IMR-90 (cell line): ENCODE measurements at regions not wholly inside any gene's neighbourhood (a gene's known extent, or its start where the extent isn't known, plus 50 kb on each side); places are given as distances from the start of the nearest gene placed in this dataset.

Experiments
- ATAC-seq: fragments of 200-7000 bp; cut with Tn5 transposase; 2 replicates; pipeline ENCODE4 v1.9.1; 2020; ENCODE audit warnings: low read depth, mild to moderate bottlenecking, moderate library complexity
- BruUV-seq: library from RNA; stranded (reverse); fragments of 400-500 nt; replicated peaks from 2 replicates; lab custom pipeline; 2021; lab: Mats Ljungman, UMichigan
- CTCF ChIA-PET: fragments of 300-600 bp; formaldehyde crosslinking; extraction: SDS; loops from one replicate; lab custom pipeline; 2021; ENCODE audit warnings: antibody characterized with exemption; lab: Yijun Ruan, JAX
- POLR2A ChIA-PET: fragments of 300-600 bp; sonication (Branson Sonifier 250); formaldehyde crosslinking; loops from one replicate; lab custom pipeline; 2022; ENCODE audit warnings: antibody characterized with exemption; ENCODE audit not compliant: unreplicated experiment; lab: Charles Lee
- DNase-seq: peaks from one replicate; pipeline ENCODE4 v3.0.0; 2013
- H2AFZ ChIP-seq: replicated peaks from 2 replicates; pipeline ENCODE3; 2013; ENCODE audit warnings: low read length, mild to moderate bottlenecking; ENCODE audit not compliant: poor library complexity
- H2AK5ac ChIP-seq: 2 replicates; pipeline ENCODE4 v1.6.1; 2013; ENCODE audit warnings: low read depth, low read length, inconsistent platforms
- H2AK9ac ChIP-seq: replicated peaks from 2 replicates; pipeline ENCODE3; 2013; ENCODE audit warnings: mild to moderate bottlenecking, low read depth, low read length, moderate library complexity; ENCODE audit not compliant: poor library complexity
- H2BK120ac ChIP-seq: 2 replicates; pipeline ENCODE4 v1.6.1; 2013; ENCODE audit warnings: low read depth, low read length, inconsistent platforms
- H2BK15ac ChIP-seq: 3 replicates; pipeline ENCODE4 v1.6.1; 2013; ENCODE audit warnings: low read depth, low read length, inconsistent platforms
- H2BK20ac ChIP-seq: 2 replicates; pipeline ENCODE4 v1.6.1; 2013; ENCODE audit warnings: low read depth, mild to moderate bottlenecking, inconsistent platforms, low read length, moderate library complexity
- H2BK5ac ChIP-seq: 2 replicates; pipeline ENCODE4 v1.6.1; 2013; ENCODE audit warnings: mild to moderate bottlenecking, low read depth, low read length, inconsistent platforms; ENCODE audit not compliant: poor library complexity, severe bottlenecking
- H3K14ac ChIP-seq: replicated peaks from 2 replicates; pipeline ENCODE4 v1.6.1; 2013; ENCODE audit warnings: low read depth, low read length, inconsistent platforms
- H3K18ac ChIP-seq: 2 replicates; pipeline ENCODE4 v1.6.1; 2013; ENCODE audit warnings: low read depth, low read length, control low read depth
- H3K23ac ChIP-seq: 2 replicates; pipeline ENCODE4 v1.6.1; 2013; ENCODE audit warnings: low read depth, low read length, inconsistent platforms
- H3K27ac ChIP-seq: 2 replicates; pipeline ENCODE4 v1.5.1; 2013; ENCODE audit warnings: mild to moderate bottlenecking, control low read depth, low read length; ENCODE audit not compliant: insufficient read depth
- H3K27me3 ChIP-seq: 2 replicates; pipeline ENCODE4 v1.6.1; 2013; ENCODE audit warnings: low read length; ENCODE audit not compliant: control insufficient read depth, insufficient read depth
- H3K36me3 ChIP-seq: 2 replicates; pipeline ENCODE4 v1.6.1; 2013; ENCODE audit warnings: low read length, mixed read lengths; ENCODE audit not compliant: control insufficient read depth, insufficient read depth
- H3K4ac ChIP-seq: 2 replicates; pipeline ENCODE4 v1.6.1; 2013; ENCODE audit warnings: low read depth, low read length, inconsistent platforms
- H3K4me1 ChIP-seq: 2 replicates; pipeline ENCODE4 v1.6.1; 2013; ENCODE audit warnings: low read length, mixed read lengths; ENCODE audit not compliant: control insufficient read depth, insufficient read depth
- H3K4me2 ChIP-seq: 2 replicates; pipeline ENCODE4 v1.6.1; 2013; ENCODE audit warnings: low read depth, mild to moderate bottlenecking, control low read depth, low read length, moderate library complexity
- H3K4me3 ChIP-seq: 2 replicates; pipeline ENCODE4 v1.5.1; 2013; ENCODE audit warnings: low read depth, mild to moderate bottlenecking, control low read depth, low read length, moderate library complexity; ENCODE audit not compliant: insufficient read depth
- H3K56ac ChIP-seq: 2 replicates; pipeline ENCODE4 v1.6.1; 2013; ENCODE audit warnings: low read length, inconsistent platforms; ENCODE audit not compliant: insufficient read depth; ENCODE audit errors: extremely low read depth
- H3K79me1 ChIP-seq, 2 experiments: 2 replicates each; pipeline ENCODE4 v1.6.1; 2013; ENCODE audit warnings: low read length in 2 of 2, inconsistent platforms in 1 of 2, low read depth in 1 of 2
- H3K9ac ChIP-seq: 2 replicates; pipeline ENCODE4 v1.6.1; 2013; ENCODE audit warnings: low read depth, low read length, control low read depth
- H3K9me1 ChIP-seq: 2 replicates; pipeline ENCODE4 v1.6.1; 2013; ENCODE audit warnings: low read length, inconsistent platforms; ENCODE audit not compliant: insufficient read depth
- H3K9me3 ChIP-seq: 2 replicates; pipeline ENCODE4 v1.6.1; 2013; ENCODE audit warnings: low read length; ENCODE audit not compliant: control insufficient read depth, insufficient read depth
- H4K20me1 ChIP-seq: 2 replicates; pipeline ENCODE4 v1.6.1; 2013; ENCODE audit warnings: low read length, inconsistent platforms; ENCODE audit not compliant: insufficient read depth
- H4K5ac ChIP-seq: 2 replicates; pipeline ENCODE4 v1.6.1; 2013; ENCODE audit warnings: mild to moderate bottlenecking, low read depth, low read length, control low read depth
- H4K8ac ChIP-seq, 2 experiments: 2 replicates each; pipeline ENCODE4 v1.6.1; 2013; ENCODE audit warnings: low read depth in 2 of 2, low read length in 2 of 2, control low read depth in 1 of 2, inconsistent platforms in 1 of 2
- H4K91ac ChIP-seq: 2 replicates; pipeline ENCODE4 v1.6.1; 2013; ENCODE audit warnings: low read depth, low read length, inconsistent platforms; ENCODE audit not compliant: insufficient read depth
- BHLHE40 ChIP-seq: fragments of 150-350 bp; IDR thresholded peaks from 2 replicates; pipeline ENCODE4 v1.6.1; 2016; ENCODE audit warnings: mild to moderate bottlenecking, low read depth, low read length
- CEBPB ChIP-seq: IDR thresholded peaks from 2 replicates; pipeline ENCODE4 v1.6.1; 2012; ENCODE audit warnings: low read depth, low read length, improper control_type of control experiment
- CHD1 ChIP-seq: IDR thresholded peaks from 2 replicates; pipeline ENCODE4 v1.6.1; 2012; ENCODE audit warnings: low read depth, low read length, improper control_type of control experiment
- CTCF ChIP-seq: conservative IDR thresholded peaks from 2 replicates; pipeline ENCODE4 v1.5.1; 2012; ENCODE audit warnings: mild to moderate bottlenecking, low read depth, low read length, improper control_type of control experiment
- FOS ChIP-seq: fragments of 150-350 bp; IDR thresholded peaks from 2 replicates; pipeline ENCODE4 v1.6.1; 2016; ENCODE audit warnings: low read depth, low read length
- MAFK ChIP-seq: IDR thresholded peaks from 2 replicates; pipeline ENCODE4 v1.6.1; 2012; ENCODE audit warnings: low read depth, low read length, improper control_type of control experiment
- MAZ ChIP-seq: IDR thresholded peaks from 2 replicates; pipeline ENCODE4 v1.6.1; 2012; ENCODE audit warnings: low read depth, mild to moderate bottlenecking, low read length, improper control_type of control experiment, moderate library complexity, borderline replicate concordance
- MXI1 ChIP-seq: IDR thresholded peaks from 2 replicates; pipeline ENCODE4 v1.6.1; 2012; ENCODE audit warnings: low read depth, mild to moderate bottlenecking, low read length, moderate library complexity, borderline replicate concordance
- NFE2L2 ChIP-seq: fragments of 150-350 bp; IDR thresholded peaks from 2 replicates; pipeline ENCODE4 v1.6.1; 2016; ENCODE audit warnings: low read depth, mild to moderate bottlenecking, low read length
- POLR2A ChIP-seq: IDR thresholded peaks from 2 replicates; pipeline ENCODE4 v1.6.1; 2012; ENCODE audit warnings: mild to moderate bottlenecking, low read depth, low read length
- RAD21 ChIP-seq: IDR thresholded peaks from 2 replicates; pipeline ENCODE4 v1.6.1; 2012; ENCODE audit warnings: low read length, improper control_type of control experiment
- RCOR1 ChIP-seq: IDR thresholded peaks from 2 replicates; pipeline ENCODE4 v1.6.1; 2012; ENCODE audit warnings: mild to moderate bottlenecking, low read length, improper control_type of control experiment; ENCODE audit not compliant: insufficient replicate concordance
- RFX5 ChIP-seq: IDR thresholded peaks from 2 replicates; pipeline ENCODE4 v1.8.0; 2012; ENCODE audit warnings: low read depth, mild to moderate bottlenecking, low read length, moderate library complexity
- SMC3 ChIP-seq: fragments of 150-350 bp; IDR thresholded peaks from 2 replicates; pipeline ENCODE4 v1.6.1; 2016; ENCODE audit warnings: low read depth, mild to moderate bottlenecking, antibody characterized with exemption, low read length, moderate library complexity
- USF2 ChIP-seq: fragments of 150-350 bp; IDR thresholded peaks from 2 replicates; pipeline ENCODE4 v1.6.1; 2017; ENCODE audit warnings: mild to moderate bottlenecking, antibody characterized with exemption, low read length, low read depth
- WGBS, 2 experiments: methylation state at CpG; one replicate each; pipeline versions ENCODE4 v1.1.5 to v1.1.7; 2013; ENCODE audit warnings: missing lambda C conversion rate in 2 of 2; ENCODE audit not compliant: insufficient read length in 1 of 2; ENCODE audit errors: extremely low coverage in 2 of 2; 5-methylcytosine and 5-hydroxymethylcytosine counted together
- dilution Hi-C: fragments of 300-500 bp; cut with HindIII; formaldehyde crosslinking; loops from one replicate; pipeline ENCODE4 v1.14.3; 2018; ENCODE audit warnings: low sequenced_read_pairs; ENCODE audit not compliant: unreplicated experiment
- in situ Hi-C: fragments of 300-500 bp; cut with MboI; formaldehyde crosslinking; loops from 3 replicates; pipeline ENCODE4 v1.14.3; 2019; ENCODE audit warnings: low sequenced_read_pairs, inconsistent platforms, mixed read lengths
- intact Hi-C: fragments of 100-400 bp; cut with micrococcal nuclease; formaldehyde crosslinking; loops from 2 replicates; pipeline ENCODE4 v1.10.0; 2022
- TF ChIP-seq, protein P1 (sequence below): fragments of 150-350 bp; IDR thresholded peaks from 2 replicates; pipeline ENCODE4 v1.6.1; 2016; ENCODE audit warnings: low read depth, mild to moderate bottlenecking, low read length, moderate library complexity, borderline replicate concordance

- no peak overlapping the region for H3K4me3 ChIP-seq
- no peaks in the 10 kb centered on the region; the same call in 1 of the 2 replicates for H3K9me3 ChIP-seq
- intact Hi-C loops: no loop called here
- dilution Hi-C loops: no loop called here
- ATAC-seq (no peak), DNase-seq (no peak)
- H3K79me1 ChIP-seq: no peaks in the 10 kb centered on the region
- ChIA-PET POLR2A (no interaction called here), CTCF (no interaction called here)
- no peak overlapping the region for H4K5ac ChIP-seq
- no peak overlapping the region for H3K4ac ChIP-seq
- no peak overlapping the region for H3K27ac ChIP-seq
- no peak overlapping the region for H3K56ac ChIP-seq
- no peaks in the 10 kb centered on the region for H3K4me1 ChIP-seq
- no peak overlapping the region for H3K9ac ChIP-seq
- H3K14ac ChIP-seq: no peak overlapping the region
- H4K91ac ChIP-seq: no peak overlapping the region
- no peak overlapping the region for H2BK5ac ChIP-seq
- no peaks in the 10 kb centered on the region for H3K27me3 ChIP-seq
- H2AFZ ChIP-seq: no peak overlapping the region
- H3K4me2 ChIP-seq: no peak overlapping the region
- H3K23ac ChIP-seq: no peak overlapping the region
- no peaks in the 10 kb centered on the region for H3K36me3 ChIP-seq
- H2BK15ac ChIP-seq: no peak overlapping the region
- no TSS peak for BruUV-seq
- no peak overlapping the region for H2AK9ac ChIP-seq
- no peaks in the 10 kb centered on the region for H4K20me1 ChIP-seq
- H2AK5ac ChIP-seq: no peak overlapping the region
- H3K9me1 ChIP-seq: no peaks in the 10 kb centered on the region
- WGBS, 2 experiments: no CpG with 5 or more reads among the region's 4 CpGs
- no peak overlapping the region for H3K18ac ChIP-seq
- in situ Hi-C loops: no loop called here
- H2BK20ac ChIP-seq: no peak overlapping the region
- no peak overlapping the region for H4K8ac ChIP-seq
- TF ChIP-seq FOS (no peak), MAZ (no peak), RAD21 (no peak), CHD1 (no peak), MAFK (no peak), BHLHE40 (no peak), CTCF (no peak), SMC3 (no peak), NFE2L2 (no peak), POLR2A (no peak), RCOR1 (no peak), USF2 (no peak), CEBPB (no peak), MXI1 (no peak), RFX5 (no peak)
- TF ChIP-seq, protein P1, sequence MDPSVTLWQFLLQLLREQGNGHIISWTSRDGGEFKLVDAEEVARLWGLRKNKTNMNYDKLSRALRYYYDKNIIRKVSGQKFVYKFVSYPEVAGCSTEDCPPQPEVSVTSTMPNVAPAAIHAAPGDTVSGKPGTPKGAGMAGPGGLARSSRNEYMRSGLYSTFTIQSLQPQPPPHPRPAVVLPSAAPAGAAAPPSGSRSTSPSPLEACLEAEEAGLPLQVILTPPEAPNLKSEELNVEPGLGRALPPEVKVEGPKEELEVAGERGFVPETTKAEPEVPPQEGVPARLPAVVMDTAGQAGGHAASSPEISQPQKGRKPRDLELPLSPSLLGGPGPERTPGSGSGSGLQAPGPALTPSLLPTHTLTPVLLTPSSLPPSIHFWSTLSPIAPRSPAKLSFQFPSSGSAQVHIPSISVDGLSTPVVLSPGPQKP: no peak
- no peak overlapping the region for H2BK120ac ChIP-seq
Observed at GRCh38 chr6:93849857-93850256, 430.5 kb upstream of the EPHA7 start.
